Neural cell (in vitro differentiated cells): ENCODE measurements at regions not wholly inside any gene's neighbourhood (a gene's known extent, or its start where the extent isn't known, plus 50 kb on each side); places are given as distances from the start of the nearest gene placed in this dataset.

ENCODE experiments used
- CTCF ChIP-seq: fragments of 450-650 bp; IDR thresholded peaks from 2 replicates; pipeline ENCODE4 v1.5.1; 2014; ENCODE audit warnings: antibody characterized with exemption, mild to moderate bottlenecking, moderate library complexity; ENCODE audit not compliant: poor library complexity, severe bottlenecking
- EP300 ChIP-seq: fragments of 450-650 bp; conservative IDR thresholded peaks from 2 replicates; pipeline ENCODE4 v1.6.1; 2014; ENCODE audit warnings: antibody characterized with exemption, mild to moderate bottlenecking, moderate library complexity; ENCODE audit not compliant: poor library complexity, severe bottlenecking
- EZH2 ChIP-seq: fragments of 200-600, 300-800 bp; shearing (Covaris generic), sonication (generic); IDR thresholded peaks from 2 replicates; pipeline ENCODE4 v1.6.1; 2014; ENCODE audit warnings: antibody characterized with exemption, low read length, borderline replicate concordance, mild to moderate bottlenecking; ENCODE audit not compliant: insufficient read depth, poor library complexity, severe bottlenecking
- MXI1 ChIP-seq: fragments of 450-650 bp; conservative IDR thresholded peaks from 2 replicates; pipeline ENCODE4 v1.6.1; 2014; ENCODE audit warnings: antibody characterized with exemption, mild to moderate bottlenecking; ENCODE audit not compliant: poor library complexity, severe bottlenecking
- POLR2AphosphoS5 ChIP-seq: IDR thresholded peaks from 2 replicates; pipeline ENCODE4 v1.6.1; 2012
- RAD21 ChIP-seq: fragments of 450-650 bp; conservative IDR thresholded peaks from 2 replicates; pipeline ENCODE4 v1.6.1; 2014; ENCODE audit warnings: antibody characterized with exemption, mild to moderate bottlenecking, moderate library complexity
- REST ChIP-seq: IDR thresholded peaks from 2 replicates; pipeline ENCODE4 v1.6.1; 2012; ENCODE audit warnings: borderline replicate concordance
- SMC3 ChIP-seq: fragments of 450-650 bp; conservative IDR thresholded peaks from 2 replicates; pipeline ENCODE4 v1.6.1; 2014; ENCODE audit warnings: antibody characterized with exemption, mild to moderate bottlenecking, moderate library complexity; ENCODE audit not compliant: poor library complexity
- TAF1 ChIP-seq: IDR thresholded peaks from 2 replicates; pipeline ENCODE4 v1.6.1; 2012; ENCODE audit warnings: low read depth

- TF ChIP-seq EP300 = no peak
- TF ChIP-seq POLR2AphosphoS5 = no peak
- TF ChIP-seq CTCF = no peak
- TF ChIP-seq TAF1 = no peak
- no peak for TF ChIP-seq REST
- no peak for TF ChIP-seq RAD21
- no peak for TF ChIP-seq EZH2
- TF ChIP-seq SMC3 = no peak
- TF ChIP-seq MXI1 = no peak
Observed at GRCh38 chr1:87957331-87957730, 628.7 kb downstream of the LMO4 start.
